VCaP (cell line): ENCODE measurements at regions not wholly inside any gene's neighbourhood (a gene's known extent, or its start where the extent isn't known, plus 50 kb on each side); places are given as distances from the start of the nearest gene placed in this dataset.
"Not testable (repeated sequence)": the region's sequence is repeated elsewhere in the genome, so short reads cannot be mapped to it uniquely, and the experiment has no call there.

Experiments
- H3K27ac ChIP-seq: fragments of 450-650 bp; 2 replicates; pipeline ENCODE4 v1.5.1; 2017
- TF ChIP-seq, protein P1 (sequence below): fragments of 450-650 bp; conservative IDR thresholded peaks from 2 replicates; pipeline ENCODE4 v1.5.1; 2017; ENCODE audit warnings: mild to moderate bottlenecking, moderate library complexity

DNA sequence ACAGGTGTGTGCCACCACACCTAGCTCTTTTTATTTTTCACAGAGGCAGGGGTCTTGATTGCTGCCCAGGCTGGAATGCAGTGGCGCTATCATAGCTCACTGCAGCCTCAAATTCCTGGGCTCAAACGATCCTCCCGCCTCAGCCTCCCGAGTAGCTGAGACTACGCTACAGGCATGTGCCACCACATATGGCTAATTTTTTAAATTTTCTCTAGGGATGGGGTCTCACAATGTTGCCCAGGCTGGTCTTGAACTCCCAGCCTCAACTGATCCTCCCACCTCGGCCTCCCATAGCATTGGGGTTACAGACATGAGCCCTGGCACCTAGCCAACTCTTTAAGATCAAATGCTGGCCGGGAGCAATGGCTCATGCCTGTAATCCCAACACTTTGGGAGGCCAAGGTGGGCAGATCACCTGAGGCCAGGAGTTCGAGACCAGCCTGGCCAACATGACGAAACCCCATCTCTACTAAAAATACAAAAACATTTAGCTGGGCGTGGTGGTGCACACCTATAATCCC is 50.6 kb upstream of the MYL10 start:
- H3K27ac ChIP-seq: not testable (repeated sequence)

DNA sequence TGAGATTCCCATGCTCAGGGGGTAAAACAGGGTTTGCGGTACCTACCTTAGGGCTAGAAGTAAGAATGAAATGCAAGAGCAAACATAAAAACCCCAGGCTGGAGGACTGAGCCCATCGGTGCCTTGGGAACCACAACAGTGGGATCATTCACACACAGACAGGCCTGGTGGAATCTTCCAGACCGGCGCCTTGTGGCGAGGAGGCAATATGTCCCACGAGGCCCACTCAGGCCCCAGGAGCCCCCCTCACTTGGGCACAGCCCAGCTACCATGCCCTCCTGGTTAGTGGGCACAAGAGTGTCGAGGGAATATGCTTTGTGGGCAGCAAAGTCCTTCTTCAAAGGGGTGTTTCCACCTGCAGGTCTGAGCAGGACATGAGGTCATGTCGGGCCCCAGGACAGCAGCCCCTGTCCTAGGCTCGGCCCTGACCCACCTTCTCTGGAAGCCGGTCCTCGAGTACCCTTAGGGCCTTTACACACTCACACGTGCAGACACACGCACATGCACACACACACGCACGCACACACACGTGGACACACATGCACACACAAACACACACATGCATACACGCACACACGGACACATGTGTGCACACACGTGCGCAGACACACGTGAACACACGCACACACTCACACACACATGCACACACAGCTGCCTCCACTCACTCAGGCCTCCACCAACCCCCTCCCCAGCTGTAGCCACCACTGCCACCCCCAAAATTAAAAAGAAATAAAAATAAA is 51.5 kb upstream of the MYL10 start:
- TF ChIP-seq, protein P1, sequence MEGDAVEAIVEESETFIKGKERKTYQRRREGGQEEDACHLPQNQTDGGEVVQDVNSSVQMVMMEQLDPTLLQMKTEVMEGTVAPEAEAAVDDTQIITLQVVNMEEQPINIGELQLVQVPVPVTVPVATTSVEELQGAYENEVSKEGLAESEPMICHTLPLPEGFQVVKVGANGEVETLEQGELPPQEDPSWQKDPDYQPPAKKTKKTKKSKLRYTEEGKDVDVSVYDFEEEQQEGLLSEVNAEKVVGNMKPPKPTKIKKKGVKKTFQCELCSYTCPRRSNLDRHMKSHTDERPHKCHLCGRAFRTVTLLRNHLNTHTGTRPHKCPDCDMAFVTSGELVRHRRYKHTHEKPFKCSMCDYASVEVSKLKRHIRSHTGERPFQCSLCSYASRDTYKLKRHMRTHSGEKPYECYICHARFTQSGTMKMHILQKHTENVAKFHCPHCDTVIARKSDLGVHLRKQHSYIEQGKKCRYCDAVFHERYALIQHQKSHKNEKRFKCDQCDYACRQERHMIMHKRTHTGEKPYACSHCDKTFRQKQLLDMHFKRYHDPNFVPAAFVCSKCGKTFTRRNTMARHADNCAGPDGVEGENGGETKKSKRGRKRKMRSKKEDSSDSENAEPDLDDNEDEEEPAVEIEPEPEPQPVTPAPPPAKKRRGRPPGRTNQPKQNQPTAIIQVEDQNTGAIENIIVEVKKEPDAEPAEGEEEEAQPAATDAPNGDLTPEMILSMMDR: no peak
- no peak overlapping the region for H3K27ac ChIP-seq

DNA sequence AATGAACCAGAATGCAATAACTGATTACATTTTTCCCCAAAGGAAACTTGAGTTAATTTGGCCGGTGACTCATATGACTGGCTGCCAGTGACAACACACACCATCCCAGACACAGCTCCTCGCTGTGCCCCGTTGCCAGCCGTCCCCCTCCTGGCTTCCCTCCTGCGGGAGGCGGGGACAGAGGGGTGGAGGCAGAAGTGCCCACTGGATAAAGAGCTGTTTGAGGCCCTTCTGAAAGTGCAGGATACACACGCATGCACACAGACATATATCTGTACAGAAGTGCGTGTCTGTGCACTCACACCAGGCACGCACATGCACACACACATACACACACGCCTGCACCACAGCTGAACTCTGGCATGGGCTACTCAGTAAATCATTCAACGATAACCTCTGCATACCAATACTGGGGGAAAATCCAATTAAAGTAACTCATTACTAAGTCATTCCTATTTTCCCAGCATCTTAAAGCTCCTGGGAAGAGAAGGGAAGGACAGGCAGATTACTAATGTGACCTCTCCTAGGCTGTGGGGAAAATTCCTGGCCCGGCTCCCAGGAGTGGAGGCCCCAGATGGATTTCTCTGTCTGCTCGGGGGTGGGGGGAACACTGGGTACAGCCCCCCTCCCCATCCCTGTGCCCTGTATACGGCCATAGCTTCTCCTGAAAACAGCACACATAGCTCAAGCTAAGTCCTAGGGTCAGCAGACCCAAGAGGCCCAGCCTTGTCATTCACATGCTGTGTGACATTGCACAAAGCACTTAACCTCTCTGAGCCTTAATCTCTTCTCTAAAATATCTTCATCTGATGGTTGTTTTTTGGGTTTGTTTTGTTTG is 52.3 kb upstream of the MYL10 start:
- TF ChIP-seq, protein P1: no peak
- H3K27ac ChIP-seq: no peak overlapping the region

DNA sequence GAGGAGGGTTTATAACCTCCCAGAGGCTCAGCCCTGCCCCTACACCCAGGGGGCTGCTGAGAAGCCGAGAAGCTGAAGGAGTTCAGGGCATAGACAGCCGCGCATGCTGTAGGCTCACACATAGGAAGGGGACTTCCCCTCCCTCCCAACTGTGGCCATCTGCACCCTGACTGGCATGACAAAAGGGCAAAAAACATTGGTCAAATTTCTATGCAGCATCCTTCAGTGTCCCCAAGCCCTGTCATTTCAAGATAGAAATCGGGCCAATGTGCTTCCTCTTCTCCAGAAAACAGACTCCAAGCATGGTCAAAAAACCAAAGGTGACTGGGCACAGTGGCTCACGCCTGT is 55.9 kb upstream of the MYL10 start:
- no peak overlapping the region for H3K27ac ChIP-seq
- TF ChIP-seq, protein P1: no peak

DNA sequence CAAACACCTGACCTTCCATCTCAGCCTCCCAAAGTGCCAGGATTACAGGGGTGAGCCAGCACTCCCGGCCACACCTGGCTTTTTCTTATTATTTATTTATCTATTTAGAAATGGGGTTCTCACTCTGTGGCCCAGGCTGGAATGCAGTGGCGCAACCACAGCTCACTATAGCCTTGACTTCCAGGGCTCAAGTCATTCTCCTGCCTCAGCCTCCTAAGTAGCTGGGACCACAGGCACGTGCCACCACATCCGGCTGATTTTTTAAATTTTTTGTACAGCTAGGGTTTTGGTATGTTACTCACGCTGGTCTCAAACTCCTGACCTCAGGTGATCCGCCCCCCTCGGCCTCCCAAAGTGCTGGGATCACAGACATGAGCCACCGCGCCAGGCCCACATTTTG is 56.9 kb upstream of the MYL10 start:
- TF ChIP-seq, protein P1: no peak
- no peak overlapping the region for H3K27ac ChIP-seq

DNA sequence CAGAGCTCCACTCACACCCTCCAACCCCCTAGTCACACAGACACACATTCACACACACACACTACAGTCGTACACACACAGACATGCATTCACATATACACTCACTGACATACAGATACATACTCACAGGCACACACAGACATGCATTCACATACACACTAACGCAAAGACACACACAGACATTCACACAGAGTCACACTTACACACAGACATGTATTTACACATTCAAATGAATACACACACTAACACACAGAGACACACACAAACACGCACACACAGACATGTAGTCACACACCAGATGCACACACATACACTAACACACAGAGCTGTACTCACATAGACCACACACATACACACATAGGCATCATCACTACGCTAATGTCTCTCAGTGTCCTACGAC is 58.0 kb upstream of the MYL10 start:
- TF ChIP-seq, protein P1: no peak
- no peak overlapping the region for H3K27ac ChIP-seq

DNA sequence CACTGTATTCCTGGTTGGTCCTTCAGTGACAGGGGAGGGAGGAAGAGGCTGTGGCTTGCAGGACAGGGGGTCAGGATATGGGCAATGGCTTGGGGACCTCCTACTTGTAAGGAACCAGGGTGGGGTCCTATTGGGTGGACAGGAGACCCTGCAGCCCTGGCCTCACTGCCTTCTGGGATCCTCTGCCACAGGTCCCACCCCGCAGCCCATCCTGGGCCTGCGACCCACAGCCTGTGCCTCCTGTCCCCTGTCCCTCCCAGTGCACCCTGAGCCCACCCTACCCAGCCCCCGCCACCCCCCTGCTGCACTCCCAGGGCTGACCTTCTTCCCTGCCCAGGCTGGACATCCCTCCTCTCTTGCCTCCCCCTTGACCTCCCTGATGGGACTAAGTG is 58.7 kb upstream of the MYL10 start:
- TF ChIP-seq, protein P1: no peak

More for the DNA sequence above, 58.7 kb upstream of the MYL10 start:
- H3K27ac ChIP-seq: no peak overlapping the region; the same call in 1 of the 2 replicates
